Mucosa of descending colon (tissue), 3 donors: ENCODE measurements at regions not wholly inside any gene's neighbourhood (a gene's known extent, or its start where the extent isn't known, plus 50 kb on each side); places are given as distances from the start of the nearest gene placed in this dataset.

Experiments
- ATAC-seq: fragments of 200-7000 bp; cut with Tn5 transposase; one replicate; pipeline ENCODE4 v1.9.1; 2020; ENCODE audit warnings: mild to moderate bottlenecking, moderate library complexity
- DNase-seq, 3 donors: peaks; one replicate each; pipeline ENCODE4 v3.0.0-alpha.2; 2020
- H3K36me3 ChIP-seq: fragments of 200-600 bp; one replicate; pipeline ENCODE4 v1.8.0; 2021; ENCODE audit warnings: low read depth, mild to moderate bottlenecking
- H3K4me1 ChIP-seq: fragments of 200-600 bp; one replicate; pipeline ENCODE4 v1.8.0; 2021; ENCODE audit warnings: low read depth, mild to moderate bottlenecking
- H3K4me3 ChIP-seq: fragments of 200-600 bp; one replicate; pipeline ENCODE4 v1.8.0; 2021; ENCODE audit warnings: mild to moderate bottlenecking
- H3K9me3 ChIP-seq: fragments of 200-600 bp; one replicate; pipeline ENCODE4 v1.8.0; 2021; ENCODE audit warnings: mild to moderate bottlenecking
- intact Hi-C, 2 donors: fragments of 100-400 bp; cut with DNase I in 1 of 2; cut with micrococcal nuclease in 1 of 2; formaldehyde crosslinking; loops; one replicate each; pipeline versions ENCODE4 v1.11.0 to v1.11.1; 2022; cut with DNase I, micrococcal nuclease
- TF ChIP-seq, protein P1 (sequence below): fragments of 200-600 bp; IDR thresholded peaks from one replicate; pipeline ENCODE4 v1.8.0; 2022; ENCODE audit warnings: antibody characterized with exemption, mild to moderate bottlenecking
- donor health status: DM: no; HTN: no; CAD: no; lungs with moderate emphysema.
- donor health status: DM: no; HTN: no; CAD: no.
- donor health status: DM: no; HTN: yes; CAD: no.

DNA sequence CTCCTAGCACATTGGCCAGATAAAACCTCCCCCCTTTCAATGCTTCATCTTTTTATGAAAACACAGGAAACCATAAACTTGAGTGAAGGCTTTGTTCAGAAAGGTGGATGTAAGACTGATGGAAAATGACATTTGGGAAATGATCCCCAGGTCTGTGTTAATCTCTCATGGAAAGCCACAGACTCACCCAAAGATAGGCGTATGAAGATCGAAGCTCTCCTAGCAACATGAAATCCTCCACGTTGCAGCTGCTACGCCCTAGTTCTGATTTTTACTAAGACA lies 63.4 kb upstream of the PTGR2 start:
- H3K9me3 ChIP-seq: no peaks in the 10 kb centered on the region
- no peaks in the 10 kb centered on the region for H3K36me3 ChIP-seq
- intact Hi-C loops: no loop called here
- TF ChIP-seq, protein P1, sequence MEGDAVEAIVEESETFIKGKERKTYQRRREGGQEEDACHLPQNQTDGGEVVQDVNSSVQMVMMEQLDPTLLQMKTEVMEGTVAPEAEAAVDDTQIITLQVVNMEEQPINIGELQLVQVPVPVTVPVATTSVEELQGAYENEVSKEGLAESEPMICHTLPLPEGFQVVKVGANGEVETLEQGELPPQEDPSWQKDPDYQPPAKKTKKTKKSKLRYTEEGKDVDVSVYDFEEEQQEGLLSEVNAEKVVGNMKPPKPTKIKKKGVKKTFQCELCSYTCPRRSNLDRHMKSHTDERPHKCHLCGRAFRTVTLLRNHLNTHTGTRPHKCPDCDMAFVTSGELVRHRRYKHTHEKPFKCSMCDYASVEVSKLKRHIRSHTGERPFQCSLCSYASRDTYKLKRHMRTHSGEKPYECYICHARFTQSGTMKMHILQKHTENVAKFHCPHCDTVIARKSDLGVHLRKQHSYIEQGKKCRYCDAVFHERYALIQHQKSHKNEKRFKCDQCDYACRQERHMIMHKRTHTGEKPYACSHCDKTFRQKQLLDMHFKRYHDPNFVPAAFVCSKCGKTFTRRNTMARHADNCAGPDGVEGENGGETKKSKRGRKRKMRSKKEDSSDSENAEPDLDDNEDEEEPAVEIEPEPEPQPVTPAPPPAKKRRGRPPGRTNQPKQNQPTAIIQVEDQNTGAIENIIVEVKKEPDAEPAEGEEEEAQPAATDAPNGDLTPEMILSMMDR: no peak
- no peak for ATAC-seq
- no peak for DNase-seq
- H3K4me1 ChIP-seq: peaks cover 38% of the 10 kb centered on the region
- no peak overlapping the region for H3K4me3 ChIP-seq

DNA sequence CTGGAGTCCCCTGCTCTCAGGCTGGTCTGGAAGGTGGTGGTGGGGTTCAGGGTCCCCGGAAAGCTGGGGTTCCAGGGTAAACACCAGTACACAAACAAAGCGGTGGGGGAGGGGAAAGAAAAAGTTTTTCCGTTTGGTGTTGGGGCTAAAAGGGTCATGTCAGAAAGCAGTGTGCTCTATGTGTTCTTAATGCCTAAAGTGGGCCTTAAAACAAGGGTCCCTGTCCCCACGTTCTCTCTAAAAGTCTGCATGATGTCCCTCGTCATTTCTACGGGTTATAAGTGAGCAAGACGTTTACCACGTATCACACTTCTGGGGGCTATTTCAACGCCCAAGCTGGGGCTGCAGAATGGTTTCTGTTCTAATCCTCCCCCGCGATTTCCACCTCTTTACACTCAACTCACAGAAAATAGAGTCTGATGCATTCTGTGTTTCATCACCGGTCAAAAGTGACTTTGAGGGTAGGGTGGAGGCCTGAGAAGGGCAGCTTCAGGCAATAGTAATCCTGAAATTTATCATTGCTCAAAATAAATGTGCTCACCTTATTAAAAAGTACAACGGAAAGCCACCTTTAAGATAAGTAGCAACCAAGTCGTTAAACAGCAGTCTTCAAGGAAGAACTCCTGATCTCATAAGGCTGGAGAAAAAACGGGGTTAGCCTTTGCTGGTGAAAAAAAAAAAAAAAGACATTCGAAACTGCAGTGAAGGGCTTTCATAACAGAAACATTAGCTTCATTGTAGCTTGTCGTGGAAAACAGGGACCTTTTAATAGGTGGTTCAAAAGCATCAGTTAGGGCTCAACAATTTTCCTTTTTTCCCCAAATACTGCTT lies 63.9 kb upstream of the PTGR2 start:
- intact Hi-C loops: no loop called here
- peak in 2 of 3 donors; percentile 22 to 50 for DNase-seq

DNA sequence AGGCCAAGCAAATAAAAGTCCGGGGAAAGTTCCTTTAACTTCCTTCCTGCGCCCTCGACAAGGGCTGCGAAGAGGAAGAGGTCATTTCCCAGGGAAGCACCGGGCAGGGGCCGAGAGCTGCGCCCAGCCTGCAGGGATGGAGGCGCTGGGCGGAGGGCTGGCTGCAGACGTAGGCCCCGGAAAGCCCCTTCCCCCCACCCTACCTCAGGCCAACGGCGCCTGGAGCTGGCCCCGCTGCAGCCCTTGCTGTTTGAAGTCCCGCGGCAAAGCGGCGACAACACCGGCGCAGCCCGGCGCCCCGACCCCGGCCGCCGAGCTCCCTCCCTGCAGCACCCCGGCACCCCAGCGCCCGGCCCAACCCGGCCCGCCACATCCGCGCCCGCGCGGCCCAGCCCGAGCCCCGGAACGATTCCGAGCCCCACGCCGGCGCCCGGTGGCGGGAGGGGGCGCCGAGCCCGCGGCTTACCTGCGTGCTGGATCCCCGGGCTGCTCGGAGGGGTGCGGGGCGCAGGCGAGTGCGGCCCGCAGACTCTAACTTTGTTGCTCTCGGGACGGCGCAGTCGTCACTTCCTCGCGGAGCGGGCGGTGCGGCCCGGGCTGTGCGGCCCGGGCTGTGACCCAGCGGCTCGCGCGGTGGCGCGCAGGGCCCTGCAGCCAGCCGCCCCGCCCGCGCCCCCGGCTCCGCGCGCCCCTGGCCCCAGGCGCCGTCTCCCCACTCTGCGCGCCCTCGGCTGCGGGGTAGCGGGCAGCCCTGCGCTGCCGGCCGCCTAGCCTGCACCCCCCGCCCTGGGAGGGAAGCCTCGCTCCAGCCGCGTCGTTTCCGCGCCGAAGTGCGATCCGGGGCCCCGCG lies 64.8 kb upstream of the PTGR2 start:
- TF ChIP-seq, protein P1: no peak
- ATAC-seq: peak; percentile 62
- Histone ChIP-seq H3K4me3 (peak overlapping the region; percentile 70), H3K9me3 (no peaks in the 10 kb centered on the region), H3K4me1 (peaks cover 49% of the 10 kb centered on the region), H3K36me3 (no peaks in the 10 kb centered on the region)
- DNase-seq: peak; percentile 74 to 83 (median 82)
- intact Hi-C loops: no loop called here

More for the DNA sequence above, 63.9 kb upstream of the PTGR2 start:
- TF ChIP-seq, protein P1: no peak
- peaks cover 44% of the 10 kb centered on the region for H3K4me1 ChIP-seq
- peak overlapping the region; percentile 70 for H3K4me3 ChIP-seq
- H3K36me3 ChIP-seq: no peaks in the 10 kb centered on the region
- ATAC-seq: no peak
- no peaks in the 10 kb centered on the region for H3K9me3 ChIP-seq

DNA sequence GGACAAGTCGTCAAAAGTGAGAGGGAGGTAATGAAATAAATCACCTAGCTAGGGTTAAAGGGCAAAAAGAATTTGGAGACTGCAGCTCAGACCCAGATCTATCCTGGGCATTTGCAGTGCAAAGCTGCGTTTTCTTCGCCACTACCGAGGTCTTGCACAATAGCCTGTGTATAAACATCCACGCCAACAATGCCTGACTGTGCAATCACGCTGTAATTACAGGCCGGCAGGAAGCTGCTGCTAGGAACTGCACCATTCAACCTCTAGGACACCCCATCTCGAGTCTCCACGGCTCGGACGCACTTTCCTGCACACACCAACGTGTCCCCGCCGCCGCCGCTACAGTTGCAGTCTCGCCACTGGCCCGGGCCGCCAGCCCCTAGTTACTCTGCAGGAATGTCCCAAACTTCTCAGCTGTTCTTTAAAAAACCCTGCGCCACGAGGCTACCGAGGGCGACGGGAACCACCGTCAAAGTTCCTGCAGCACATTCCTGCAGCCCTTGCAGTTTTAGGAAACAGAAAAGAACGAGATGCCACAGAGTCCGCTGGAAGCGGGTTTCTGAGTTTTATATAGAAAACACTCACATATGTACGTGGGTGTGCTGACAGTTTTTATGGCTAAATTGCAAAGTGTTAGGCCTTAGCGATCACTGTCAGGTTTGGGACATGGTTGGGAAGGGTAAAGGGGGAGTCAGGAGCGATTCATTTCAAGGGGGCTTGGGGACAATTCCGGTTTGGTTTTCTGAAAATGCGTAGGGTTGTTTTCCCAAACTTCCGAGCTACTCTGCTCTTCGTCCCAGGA lies 65.6 kb upstream of the PTGR2 start:
- peak; percentile 83 to 87 (median 84) for DNase-seq
- peak; percentile 81 for ATAC-seq
- H3K36me3 ChIP-seq: no peaks in the 10 kb centered on the region
- intact Hi-C loops: no loop called here
- H3K4me1 ChIP-seq: peaks cover 47% of the 10 kb centered on the region
- peak overlapping the region; percentile 70 for H3K4me3 ChIP-seq
- H3K9me3 ChIP-seq: no peaks in the 10 kb centered on the region
- TF ChIP-seq, protein P1: no peak

DNA sequence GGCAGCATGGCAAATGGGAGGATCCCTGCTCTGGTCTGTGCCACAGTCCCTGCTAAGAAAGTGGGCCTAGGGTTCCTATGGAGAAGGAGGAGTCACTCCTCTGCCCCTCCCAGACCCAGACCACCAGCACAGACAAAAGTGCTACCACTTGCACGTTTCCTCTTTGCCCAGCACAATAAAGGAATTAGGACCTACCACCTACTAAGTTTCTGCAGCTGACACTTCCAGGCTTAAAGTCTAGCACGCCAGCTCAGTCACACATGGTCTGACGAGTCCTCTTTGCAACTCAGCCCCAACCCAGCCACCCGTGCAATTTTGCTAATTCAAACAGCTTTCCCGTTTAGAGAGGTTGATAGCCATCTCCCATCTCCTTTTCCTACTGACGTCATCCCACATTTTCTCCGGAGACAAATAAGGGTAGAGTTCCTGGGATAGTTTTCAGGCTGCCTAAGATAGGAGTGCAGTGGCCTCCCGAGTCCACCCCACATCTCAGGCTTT lies 66.2 kb upstream of the PTGR2 start:
- intact Hi-C loops: no loop called here
- Histone ChIP-seq H3K9me3 (no peaks in the 10 kb centered on the region), H3K4me3 (no peak overlapping the region), H3K36me3 (peaks cover under 1% of the 10 kb centered on the region), H3K4me1 (peaks cover 43% of the 10 kb centered on the region)
- TF ChIP-seq, protein P1: no peak
- ATAC-seq (peak; percentile 9), DNase-seq (peak in 2 of 3 donors; percentile 49 to 53)
